Hematopoietic multipotent progenitor cell treated with erythropoietin and hydrocortisone succinate and interleukin-3 and kit ligand, for 15 days (in vitro differentiated cells): ENCODE measurements at regions not wholly inside any gene's neighbourhood (a gene's known extent, or its start where the extent isn't known, plus 50 kb on each side); places are given as distances from the start of the nearest gene placed in this dataset.
A peak's percentile ranks its signal among the peaks of the same experiment; 100 is the strongest.
"Not testable (repeated sequence)": the region's sequence is repeated elsewhere in the genome, so short reads cannot be mapped to it uniquely, and the experiment has no call there.

ENCODE experiments used
- DNase-seq: peaks from one replicate; pipeline ENCODE4 v3.0.0-alpha.2; 2015; ENCODE audit warnings: low spot score

GRCh38 chr10:80697926-80698325 is 160.2 kb downstream of the SH2D4B start:
- DNase-seq: no peak

- DNase-seq: peak; percentile 38
These were observed 161.9 kb downstream of the SH2D4B start for GRCh38 chr10:80699602-80700039.

GRCh38 chr10:80700252-80700651 is 162.6 kb downstream of the SH2D4B start:
- DNase-seq: no peak

GRCh38 chr10:80700760-80701444 is 163.2 kb downstream of the SH2D4B start:
- no peak for DNase-seq

- no peak for DNase-seq
These were observed 164.0 kb downstream of the SH2D4B start for GRCh38 chr10:80701706-80702105.

- no peak for DNase-seq
These were observed 164.4 kb downstream of the SH2D4B start for GRCh38 chr10:80702143-80702542.

GRCh38 chr10:80705899-80706298 is 168.2 kb downstream of the SH2D4B start:
- DNase-seq: no peak

- no peak for DNase-seq
These were observed 170.5 kb downstream of the SH2D4B start for GRCh38 chr10:80708185-80708584.

GRCh38 chr10:80708808-80709207 is 171.1 kb downstream of the SH2D4B start:
- no peak for DNase-seq

- no peak for DNase-seq
These were observed 172.2 kb downstream of the SH2D4B start for GRCh38 chr10:80709866-80710265.

GRCh38 chr10:80713398-80713928 is 175.8 kb downstream of the SH2D4B start:
- DNase-seq: no peak

GRCh38 chr10:80714566-80714965 is 176.9 kb downstream of the SH2D4B start:
- no peak for DNase-seq

- DNase-seq: no peak
These were observed 180.3 kb downstream of the SH2D4B start for GRCh38 chr10:80718024-80718423.

- no peak for DNase-seq
These were observed 182.2 kb downstream of the SH2D4B start for GRCh38 chr10:80719935-80720334.

- no peak for DNase-seq
These were observed 182.8 kb downstream of the SH2D4B start for GRCh38 chr10:80720549-80720948.

- DNase-seq: not testable (repeated sequence)
These were observed 190.7 kb downstream of the SH2D4B start for GRCh38 chr10:80728354-80728753.

GRCh38 chr10:80729896-80730295 is 192.2 kb downstream of the SH2D4B start:
- no peak for DNase-seq

- DNase-seq: no peak
These were observed 192.8 kb downstream of the SH2D4B start for GRCh38 chr10:80730522-80730921.

GRCh38 chr10:80734589-80734988 is 196.9 kb downstream of the SH2D4B start:
- DNase-seq: no peak

- no peak for DNase-seq
These were observed 199.5 kb downstream of the SH2D4B start for GRCh38 chr10:80737209-80737608.

GRCh38 chr10:80739328-80739727 is 201.6 kb downstream of the SH2D4B start:
- DNase-seq: no peak

- no peak for DNase-seq
These were observed 202.4 kb downstream of the SH2D4B start for GRCh38 chr10:80739963-80740715.

- no peak for DNase-seq
These were observed 203.6 kb downstream of the SH2D4B start for GRCh38 chr10:80741278-80741677.
